ENCODE measurements at regions not wholly inside any gene's neighbourhood (a gene's known extent, or its start where the extent isn't known, plus 50 kb on each side); places are given as distances from the start of the nearest gene placed in this dataset.

DNA sequence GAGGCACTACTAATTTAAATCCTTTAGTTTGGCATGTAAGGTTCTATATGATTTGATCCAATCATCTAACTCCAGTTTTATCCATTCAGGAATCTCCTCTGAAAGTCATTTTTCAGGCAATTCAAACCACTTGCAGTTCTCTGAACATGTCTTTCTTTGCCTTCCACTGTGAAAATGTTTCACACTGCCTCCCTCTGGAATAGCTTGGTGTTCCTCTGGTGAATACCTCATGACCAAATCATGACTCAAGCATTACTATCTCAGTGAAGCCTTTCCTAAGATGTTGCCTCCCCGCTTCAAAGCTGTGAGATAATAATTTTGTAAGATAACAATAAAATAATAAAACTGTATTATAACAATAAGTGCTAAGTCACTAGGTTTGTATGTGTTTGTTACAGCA lies 981.1 kb downstream of the DTWD2 start:
- H3K9ac ChIP-seq (ENCODE audit: low read length) = no peak overlapping the region
- no peaks in the 10 kb centered on the region for H3K9me2 ChIP-seq (ENCODE audit: insufficient read depth, low read length)
- H3K4me2 ChIP-seq (ENCODE audit: low read length) = no peak overlapping the region
- H3K4me3 ChIP-seq (ENCODE audit: low read length) = no peak overlapping the region
- H4K20me1 ChIP-seq (ENCODE audit: insufficient read depth) = no peaks in the 10 kb centered on the region
- no peaks in the 10 kb centered on the region for H3F3A ChIP-seq (ENCODE audit: insufficient read depth, low read length, poor library complexity, severe bottlenecking)
- H3K36me3 ChIP-seq (ENCODE audit: insufficient read depth, low read length) = no peaks in the 10 kb centered on the region
- H3K9me3 ChIP-seq (ENCODE audit: low read length) = no peaks in the 10 kb centered on the region
- TF ChIP-seq RAD21 (conservative IDR thresholded peaks at IDR 0.05) (no peak), TAF1 (IDR thresholded peaks at IDR 0.05; ENCODE audit: low read depth) (no peak), SMC3 (conservative IDR thresholded peaks at IDR 0.05; ENCODE audit: poor library complexity) (no peak), MXI1 (conservative IDR thresholded peaks at IDR 0.05; ENCODE audit: poor library complexity, severe bottlenecking) (no peak), POLR2AphosphoS5 (IDR thresholded peaks at IDR 0.05) (no peak), EZH2 (IDR thresholded peaks at IDR 0.05; ENCODE audit: borderline replicate concordance, insufficient read depth, low read length, poor library complexity, severe bottlenecking) (no peak), EP300 (conservative IDR thresholded peaks at IDR 0.05; ENCODE audit: poor library complexity, severe bottlenecking) (no peak)
- TF ChIP-seq, protein P1, sequence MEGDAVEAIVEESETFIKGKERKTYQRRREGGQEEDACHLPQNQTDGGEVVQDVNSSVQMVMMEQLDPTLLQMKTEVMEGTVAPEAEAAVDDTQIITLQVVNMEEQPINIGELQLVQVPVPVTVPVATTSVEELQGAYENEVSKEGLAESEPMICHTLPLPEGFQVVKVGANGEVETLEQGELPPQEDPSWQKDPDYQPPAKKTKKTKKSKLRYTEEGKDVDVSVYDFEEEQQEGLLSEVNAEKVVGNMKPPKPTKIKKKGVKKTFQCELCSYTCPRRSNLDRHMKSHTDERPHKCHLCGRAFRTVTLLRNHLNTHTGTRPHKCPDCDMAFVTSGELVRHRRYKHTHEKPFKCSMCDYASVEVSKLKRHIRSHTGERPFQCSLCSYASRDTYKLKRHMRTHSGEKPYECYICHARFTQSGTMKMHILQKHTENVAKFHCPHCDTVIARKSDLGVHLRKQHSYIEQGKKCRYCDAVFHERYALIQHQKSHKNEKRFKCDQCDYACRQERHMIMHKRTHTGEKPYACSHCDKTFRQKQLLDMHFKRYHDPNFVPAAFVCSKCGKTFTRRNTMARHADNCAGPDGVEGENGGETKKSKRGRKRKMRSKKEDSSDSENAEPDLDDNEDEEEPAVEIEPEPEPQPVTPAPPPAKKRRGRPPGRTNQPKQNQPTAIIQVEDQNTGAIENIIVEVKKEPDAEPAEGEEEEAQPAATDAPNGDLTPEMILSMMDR (IDR thresholded peaks at IDR 0.05; ENCODE audit: poor library complexity, severe bottlenecking) = no peak
- TF ChIP-seq, protein P2, sequence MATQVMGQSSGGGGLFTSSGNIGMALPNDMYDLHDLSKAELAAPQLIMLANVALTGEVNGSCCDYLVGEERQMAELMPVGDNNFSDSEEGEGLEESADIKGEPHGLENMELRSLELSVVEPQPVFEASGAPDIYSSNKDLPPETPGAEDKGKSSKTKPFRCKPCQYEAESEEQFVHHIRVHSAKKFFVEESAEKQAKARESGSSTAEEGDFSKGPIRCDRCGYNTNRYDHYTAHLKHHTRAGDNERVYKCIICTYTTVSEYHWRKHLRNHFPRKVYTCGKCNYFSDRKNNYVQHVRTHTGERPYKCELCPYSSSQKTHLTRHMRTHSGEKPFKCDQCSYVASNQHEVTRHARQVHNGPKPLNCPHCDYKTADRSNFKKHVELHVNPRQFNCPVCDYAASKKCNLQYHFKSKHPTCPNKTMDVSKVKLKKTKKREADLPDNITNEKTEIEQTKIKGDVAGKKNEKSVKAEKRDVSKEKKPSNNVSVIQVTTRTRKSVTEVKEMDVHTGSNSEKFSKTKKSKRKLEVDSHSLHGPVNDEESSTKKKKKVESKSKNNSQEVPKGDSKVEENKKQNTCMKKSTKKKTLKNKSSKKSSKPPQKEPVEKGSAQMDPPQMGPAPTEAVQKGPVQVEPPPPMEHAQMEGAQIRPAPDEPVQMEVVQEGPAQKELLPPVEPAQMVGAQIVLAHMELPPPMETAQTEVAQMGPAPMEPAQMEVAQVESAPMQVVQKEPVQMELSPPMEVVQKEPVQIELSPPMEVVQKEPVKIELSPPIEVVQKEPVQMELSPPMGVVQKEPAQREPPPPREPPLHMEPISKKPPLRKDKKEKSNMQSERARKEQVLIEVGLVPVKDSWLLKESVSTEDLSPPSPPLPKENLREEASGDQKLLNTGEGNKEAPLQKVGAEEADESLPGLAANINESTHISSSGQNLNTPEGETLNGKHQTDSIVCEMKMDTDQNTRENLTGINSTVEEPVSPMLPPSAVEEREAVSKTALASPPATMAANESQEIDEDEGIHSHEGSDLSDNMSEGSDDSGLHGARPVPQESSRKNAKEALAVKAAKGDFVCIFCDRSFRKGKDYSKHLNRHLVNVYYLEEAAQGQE (IDR thresholded peaks at IDR 0.05; ENCODE audit: borderline replicate concordance) = no peak
- no peak overlapping the region for H3K27ac ChIP-seq (ENCODE audit: low read length)
- no peaks in the 10 kb centered on the region for H3K79me2 ChIP-seq (replicated peaks; ENCODE audit: insufficient read depth, low read length)
- no peaks in the 10 kb centered on the region for H3K27me3 ChIP-seq (ENCODE audit: insufficient read depth, low read depth, low read length)
- H2AFZ ChIP-seq (ENCODE audit: low read depth, low read length) = no peak overlapping the region

DNA sequence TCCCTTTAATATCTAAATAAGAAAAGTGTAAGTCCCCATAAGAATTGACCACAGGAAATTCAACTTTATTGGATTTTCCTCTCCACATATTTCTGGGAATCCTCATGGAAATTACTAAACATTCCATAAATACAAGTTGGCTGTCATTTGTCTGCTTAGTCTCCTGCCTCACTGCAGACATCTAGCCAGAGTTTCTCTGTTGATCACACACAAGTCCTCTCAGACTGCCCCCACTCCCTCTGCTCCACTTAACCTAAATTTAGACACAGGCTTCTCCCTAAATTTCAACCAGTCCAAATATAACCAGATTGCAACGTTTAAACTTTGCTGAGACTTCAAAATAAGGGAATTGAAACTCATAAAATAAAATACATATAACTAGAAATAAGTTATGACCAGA lies 982.1 kb downstream of the DTWD2 start:
- no peak overlapping the region for H3K4me2 ChIP-seq (ENCODE audit: low read length)
- no peak overlapping the region for H3K9ac ChIP-seq (ENCODE audit: low read length)
- TF ChIP-seq MXI1 (conservative IDR thresholded peaks at IDR 0.05; ENCODE audit: poor library complexity, severe bottlenecking) (no peak), TAF1 (IDR thresholded peaks at IDR 0.05; ENCODE audit: low read depth) (no peak), POLR2AphosphoS5 (IDR thresholded peaks at IDR 0.05) (no peak), EZH2 (IDR thresholded peaks at IDR 0.05; ENCODE audit: borderline replicate concordance, insufficient read depth, low read length, poor library complexity, severe bottlenecking) (no peak), EP300 (conservative IDR thresholded peaks at IDR 0.05; ENCODE audit: poor library complexity, severe bottlenecking) (no peak), SMC3 (conservative IDR thresholded peaks at IDR 0.05; ENCODE audit: poor library complexity) (no peak)
- TF ChIP-seq, protein P1 (IDR thresholded peaks at IDR 0.05; ENCODE audit: poor library complexity, severe bottlenecking) = no peak

More for the DNA sequence above, 982.1 kb downstream of the DTWD2 start:
- no peaks in the 10 kb centered on the region for H3F3A ChIP-seq (ENCODE audit: insufficient read depth, low read length, poor library complexity, severe bottlenecking)
- H3K4me3 ChIP-seq (ENCODE audit: low read length) = no peak overlapping the region
- no peaks in the 10 kb centered on the region for H3K9me2 ChIP-seq (ENCODE audit: insufficient read depth, low read length)
- no peaks in the 10 kb centered on the region for H4K20me1 ChIP-seq (ENCODE audit: insufficient read depth)
- H2AFZ ChIP-seq (ENCODE audit: low read depth, low read length) = no peak overlapping the region
- no peaks in the 10 kb centered on the region for H3K79me2 ChIP-seq (replicated peaks; ENCODE audit: insufficient read depth, low read length)
- no peak overlapping the region for H3K27ac ChIP-seq (ENCODE audit: low read length)
- H3K36me3 ChIP-seq (ENCODE audit: insufficient read depth, low read length) = no peaks in the 10 kb centered on the region
- H3K27me3 ChIP-seq (ENCODE audit: insufficient read depth, low read depth, low read length) = no peaks in the 10 kb centered on the region
- no peaks in the 10 kb centered on the region for H3K9me3 ChIP-seq (ENCODE audit: low read length)
